GM18507 (cell line): ENCODE measurements at regions not wholly inside any gene's neighbourhood (a gene's known extent, or its start where the extent isn't known, plus 50 kb on each side); places are given as distances from the start of the nearest gene placed in this dataset.

Source experiments
- DNase-seq: peaks from one replicate; pipeline ENCODE4 v3.0.0; 2011; ENCODE audit warnings: low read depth; ENCODE audit not compliant: insufficient read length; ENCODE audit errors: extremely low spot score
- FAIRE-seq: peaks from 2 replicates; lab custom pipeline; 2011; peaks lifted over from hg19 to GRCh38; lab: Jason Lieb, UNC

DNA sequence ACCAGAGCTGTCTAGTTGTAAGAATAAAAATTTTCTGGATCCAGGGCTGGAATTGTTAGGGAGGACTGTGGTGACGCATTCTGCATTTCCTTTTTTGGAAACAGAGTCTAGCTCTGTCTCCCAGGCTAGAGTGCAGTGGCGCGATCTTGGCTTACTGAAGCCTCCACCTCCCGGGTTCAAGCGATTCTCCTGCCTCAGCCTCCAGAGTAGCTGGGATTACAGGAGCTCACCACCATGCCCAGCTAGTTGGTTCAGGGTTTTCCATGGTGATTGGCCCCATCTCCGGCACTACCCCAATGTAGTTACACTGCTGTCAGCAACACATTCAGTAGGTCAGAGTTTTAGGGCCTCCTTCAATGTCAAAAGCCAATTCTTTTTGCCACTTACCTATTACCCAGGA is 58.6 kb upstream of the RNF152 start:
- no peak for FAIRE-seq
- DNase-seq = no peak

DNA sequence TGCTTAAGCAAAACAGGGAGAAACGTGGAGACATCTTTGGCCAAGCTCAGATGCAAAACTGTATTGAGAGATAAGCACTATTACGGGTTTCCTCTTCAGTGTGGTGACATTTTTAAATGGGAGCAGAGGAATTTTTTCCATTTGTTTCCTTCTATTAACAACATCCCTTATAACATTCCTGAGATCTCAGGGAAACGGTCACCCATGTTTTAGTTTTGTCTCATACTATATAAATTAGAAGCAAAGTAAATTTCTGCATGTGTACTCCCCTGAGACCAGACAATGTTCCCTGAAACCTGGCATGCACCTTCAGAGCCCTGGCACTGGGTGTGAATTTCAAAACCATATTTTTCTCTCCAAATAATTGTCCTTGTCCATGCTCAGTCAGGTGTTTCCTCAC is 57.6 kb upstream of the RNF152 start:
- FAIRE-seq (no peak), DNase-seq (no peak)

DNA sequence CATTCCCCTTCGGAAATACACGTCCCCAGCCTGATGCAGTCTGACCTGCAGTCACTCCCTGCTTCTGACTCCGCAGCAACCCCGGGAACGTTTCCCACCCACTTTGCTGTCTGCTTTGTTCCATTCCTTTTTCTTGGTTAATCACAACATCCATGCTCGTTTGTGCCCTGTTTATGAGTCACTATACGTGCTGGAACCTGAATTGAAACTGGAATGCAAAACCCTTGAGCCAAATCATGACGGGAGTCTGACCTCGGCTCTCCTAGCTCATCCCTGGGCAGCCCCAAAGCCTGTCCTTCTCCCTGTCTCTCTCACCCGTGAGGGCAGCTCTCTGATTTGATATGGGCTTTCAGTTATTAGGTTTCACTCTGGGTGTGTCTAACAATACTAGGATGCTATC is 57.1 kb upstream of the RNF152 start:
- FAIRE-seq (no peak), DNase-seq (no peak)

DNA sequence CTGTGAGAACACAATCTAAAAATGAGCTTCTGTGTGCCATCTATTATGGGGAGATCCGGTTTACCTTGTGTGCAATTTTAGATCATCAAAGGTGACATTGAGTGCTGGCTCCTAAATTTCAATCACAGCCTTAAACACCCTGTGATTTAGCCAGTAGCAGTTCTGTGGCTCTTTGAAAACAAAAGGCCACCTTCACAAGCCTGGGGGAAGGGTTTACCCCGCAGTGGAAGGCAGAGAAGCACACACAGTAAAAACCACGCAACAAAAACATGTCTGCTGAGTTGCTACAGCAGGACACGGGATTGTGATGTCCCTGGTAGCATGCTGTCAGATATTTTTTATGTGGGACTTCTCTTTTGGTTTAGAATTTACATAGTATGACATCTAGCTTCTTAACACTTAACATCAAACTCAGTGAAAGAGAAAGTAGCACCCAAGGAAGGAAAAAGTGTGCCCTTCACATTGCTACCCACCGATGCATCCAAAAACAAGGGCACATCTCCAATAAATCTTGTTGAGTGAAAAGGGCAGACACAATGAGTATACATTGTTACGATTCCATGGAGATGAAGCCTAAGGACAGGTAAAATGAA is 56.1 kb upstream of the RNF152 start:
- DNase-seq (no peak), FAIRE-seq (no peak)

DNA sequence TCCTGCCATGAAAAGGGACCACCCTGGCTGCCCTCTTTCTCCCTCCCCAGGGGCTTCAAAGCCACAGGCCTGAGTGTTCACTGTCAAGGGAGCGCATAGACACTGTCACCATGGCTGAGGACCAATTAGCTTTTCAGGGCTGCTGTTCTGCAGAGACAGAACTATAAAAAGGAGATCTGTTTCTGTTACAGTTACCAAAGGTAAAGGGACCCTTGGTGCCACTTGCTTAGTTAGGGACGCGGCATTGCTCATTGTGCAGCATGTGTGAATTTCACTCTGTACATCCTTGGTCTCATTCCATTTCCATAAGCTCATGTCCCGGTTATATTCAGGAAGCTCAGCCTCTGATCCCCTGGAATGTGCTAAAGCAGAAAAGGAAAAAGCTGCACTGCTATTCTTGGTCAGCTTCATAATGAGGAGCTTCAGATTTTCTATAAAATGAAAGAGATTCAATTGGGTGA is 55.5 kb upstream of the RNF152 start:
- no peak for DNase-seq
- FAIRE-seq = no peak

DNA sequence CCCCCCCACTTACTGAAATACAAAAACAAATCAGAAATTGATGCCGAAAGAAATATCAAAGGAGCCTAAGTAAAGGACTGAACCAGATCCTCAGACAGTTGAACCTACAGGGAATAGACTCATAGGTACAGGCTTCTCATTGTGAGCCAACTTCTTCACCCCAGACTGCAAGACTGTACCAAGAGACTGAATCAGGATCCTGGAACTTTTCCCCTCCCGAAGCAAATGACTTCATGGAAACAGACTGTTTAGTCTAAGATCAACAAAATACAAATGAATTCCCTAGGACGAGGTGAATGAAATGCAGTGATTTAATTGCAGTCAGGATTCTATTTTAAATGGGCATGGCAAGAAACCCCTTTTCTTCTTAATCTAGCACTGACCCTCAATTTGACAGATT is 53.6 kb upstream of the RNF152 start:
- FAIRE-seq (no peak), DNase-seq (no peak)

DNA sequence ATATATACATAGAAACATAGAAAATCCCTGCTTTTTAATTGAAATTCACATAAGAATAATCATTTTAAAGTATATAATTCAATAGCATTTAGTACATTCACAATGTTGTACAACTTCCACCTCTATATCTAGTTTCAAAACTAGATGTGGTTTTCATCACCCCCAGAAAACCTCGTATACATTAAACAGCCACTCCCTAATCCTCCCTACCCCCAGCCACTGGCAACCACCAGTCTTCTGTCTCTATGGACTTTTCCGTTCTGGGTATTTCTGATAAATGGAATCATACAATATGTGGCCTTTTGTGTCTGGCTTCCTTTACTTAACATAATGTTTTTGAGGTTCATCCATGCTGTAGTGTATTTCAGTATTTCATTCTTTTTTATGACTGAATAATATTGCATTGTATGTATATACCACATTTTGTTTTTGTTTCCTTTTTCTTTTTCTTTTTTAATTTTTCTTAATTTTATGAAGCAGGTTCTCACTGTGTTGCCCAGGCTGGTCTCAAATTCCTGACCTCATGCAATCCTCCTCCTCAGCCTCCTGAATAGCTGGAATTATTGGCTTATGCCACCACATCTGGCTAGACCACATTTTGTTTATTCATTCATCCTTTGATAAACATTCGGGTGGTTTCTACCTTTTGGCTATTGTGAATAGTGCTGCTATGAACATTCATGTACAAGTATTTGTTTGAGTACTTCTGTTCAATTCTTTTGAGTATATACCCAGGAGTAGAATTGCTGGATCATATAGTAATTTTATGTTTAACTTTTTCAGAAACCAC is 50.6 kb upstream of the RNF152 start:
- DNase-seq = no peak
- no peak for FAIRE-seq
